ENCODE measurements at regions not wholly inside any gene's neighbourhood (a gene's known extent, or its start where the extent isn't known, plus 50 kb on each side); places are given as distances from the start of the nearest gene placed in this dataset.
"Not testable (repeated sequence)": the region's sequence is repeated elsewhere in the genome, so short reads cannot be mapped to it uniquely, and the experiment has no call there.

DNA sequence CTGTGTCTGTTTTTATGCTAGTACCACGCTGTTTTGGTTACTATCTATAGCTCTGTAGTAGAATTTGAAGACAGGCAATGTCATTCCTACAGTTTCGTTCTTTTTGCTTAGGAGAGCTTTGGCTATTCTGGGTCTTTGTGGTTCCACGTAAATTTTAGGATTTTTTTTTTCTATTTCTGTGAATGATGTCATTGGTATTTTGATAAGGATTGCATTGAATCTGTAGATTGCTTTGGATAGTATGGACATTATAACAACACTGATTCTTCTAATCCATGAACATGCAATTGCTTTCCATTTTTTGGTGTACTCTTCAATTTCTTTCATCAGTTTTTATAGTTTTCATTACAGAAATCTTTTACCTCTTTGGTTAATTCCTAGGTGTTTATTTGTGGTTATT lies 345.2 kb downstream of the TMEM121 start:
- DNase-seq (ENCODE audit: low read depth in 2 of 2): no peak

DNA sequence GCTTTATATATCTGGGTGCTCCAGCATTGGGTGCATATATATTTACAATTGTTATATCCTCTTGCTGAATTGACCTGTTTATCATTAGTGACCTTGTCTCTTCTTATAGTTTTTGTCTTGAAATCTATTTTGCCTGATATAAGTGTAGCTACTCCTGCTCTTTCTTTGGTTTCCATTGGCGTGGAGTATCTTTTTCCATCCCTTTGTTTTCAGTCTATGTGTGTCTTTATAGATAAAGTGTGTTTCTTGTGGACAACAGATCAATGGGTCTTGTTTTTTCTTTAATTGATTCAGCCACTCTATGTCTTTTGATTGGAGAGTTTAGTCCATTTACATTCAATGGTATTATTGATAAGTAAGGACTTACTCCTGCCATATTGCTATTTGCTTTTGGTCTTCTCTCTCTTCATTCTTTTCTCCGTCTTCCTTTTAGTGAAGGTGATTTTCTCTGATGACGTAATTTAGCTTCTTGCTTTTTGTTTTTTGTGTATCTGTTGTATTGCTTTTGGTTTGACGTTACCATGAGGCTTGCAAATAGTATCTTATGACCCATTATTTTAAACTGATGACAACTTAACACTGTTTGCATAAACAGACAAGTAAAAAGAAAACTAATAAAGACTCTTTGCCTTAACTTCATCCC lies 347.6 kb downstream of the TMEM121 start:
- no peak for DNase-seq (ENCODE audit: low read depth in 2 of 2)

DNA sequence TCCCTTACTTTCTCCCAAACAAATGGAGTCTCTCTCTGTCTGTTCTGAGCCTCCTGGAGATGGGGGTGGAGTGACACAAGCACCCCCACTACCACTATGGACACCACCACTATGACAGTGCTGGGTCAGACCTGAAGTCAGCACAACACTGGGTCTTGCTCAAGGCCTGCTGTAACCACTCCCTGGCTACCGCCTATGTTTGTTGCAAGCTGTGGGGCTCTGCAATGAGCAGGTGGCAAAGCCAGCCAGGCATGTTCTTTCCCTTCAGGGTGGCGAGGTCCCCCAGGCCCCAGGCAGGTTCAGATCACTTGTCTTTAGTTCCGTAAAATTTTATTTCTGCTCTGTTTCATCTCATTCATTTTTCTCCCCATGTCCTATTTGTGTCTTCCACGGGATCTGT lies 349.8 kb downstream of the TMEM121 start:
- DNase-seq (ENCODE audit: low read depth in 2 of 2): no peak

DNA sequence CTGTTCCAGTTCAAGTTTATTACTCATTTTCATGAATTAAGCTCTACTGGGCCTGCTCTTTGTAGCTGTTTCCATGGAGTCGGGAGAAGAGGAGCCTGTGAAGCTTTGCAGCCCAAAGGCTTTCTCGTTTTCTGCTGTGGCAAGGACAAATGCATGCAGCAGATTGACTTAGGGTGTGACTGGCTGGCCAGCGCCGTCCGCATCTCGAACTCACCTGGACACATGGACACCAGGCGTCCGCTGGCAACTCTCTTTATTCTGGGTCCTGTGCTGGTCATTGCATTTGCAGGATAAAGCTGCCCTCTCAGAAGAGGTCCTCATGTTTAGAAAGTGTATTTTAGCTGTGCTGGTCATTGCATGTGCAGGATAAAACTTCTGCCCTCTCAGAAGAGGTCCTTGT lies 350.4 kb downstream of the TMEM121 start:
- no peak for DNase-seq (ENCODE audit: low read depth in 2 of 2)

DNA sequence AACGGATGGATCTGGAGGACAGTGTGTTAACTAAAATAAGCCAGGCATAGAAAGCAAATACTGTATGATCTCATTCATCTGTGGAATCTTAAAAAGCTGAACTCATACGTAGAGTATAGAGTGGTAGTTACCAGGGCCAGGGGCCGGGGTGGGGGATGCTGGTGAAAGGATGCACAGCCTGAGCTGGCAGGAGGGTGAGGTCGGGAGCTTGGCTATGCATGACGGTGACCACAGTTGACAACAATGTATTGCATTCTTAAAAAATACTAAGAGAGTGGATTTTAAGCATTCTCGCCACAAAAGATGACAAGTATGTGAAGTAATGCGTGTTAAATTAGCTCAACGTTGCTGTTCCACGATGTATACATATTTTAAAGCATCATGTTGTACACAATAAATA lies 351.3 kb downstream of the TMEM121 start:
- no peak for DNase-seq (ENCODE audit: low read depth in 2 of 2)

DNA sequence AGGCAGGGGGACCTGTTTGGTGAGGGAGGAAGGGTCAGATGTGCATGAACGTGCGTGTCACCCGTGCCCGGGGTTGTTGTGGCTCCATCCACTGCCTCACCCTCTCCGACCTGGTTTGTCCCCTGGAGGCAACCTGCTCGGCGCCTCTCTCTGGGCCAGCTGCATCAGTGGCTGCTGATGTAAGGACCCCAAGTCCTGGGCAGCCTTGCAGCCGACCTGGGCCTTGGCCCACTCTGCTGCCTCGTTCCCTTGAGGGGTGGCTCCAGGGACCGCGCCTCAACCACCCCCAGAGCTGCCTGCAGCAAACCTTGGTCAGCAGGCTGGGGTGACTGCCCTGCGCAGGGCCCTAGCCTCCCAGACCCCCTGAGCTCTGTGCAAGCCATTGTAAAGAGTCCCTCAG lies 351.7 kb downstream of the TMEM121 start:
- DNase-seq (ENCODE audit: low read depth in 2 of 2): no peak

DNA sequence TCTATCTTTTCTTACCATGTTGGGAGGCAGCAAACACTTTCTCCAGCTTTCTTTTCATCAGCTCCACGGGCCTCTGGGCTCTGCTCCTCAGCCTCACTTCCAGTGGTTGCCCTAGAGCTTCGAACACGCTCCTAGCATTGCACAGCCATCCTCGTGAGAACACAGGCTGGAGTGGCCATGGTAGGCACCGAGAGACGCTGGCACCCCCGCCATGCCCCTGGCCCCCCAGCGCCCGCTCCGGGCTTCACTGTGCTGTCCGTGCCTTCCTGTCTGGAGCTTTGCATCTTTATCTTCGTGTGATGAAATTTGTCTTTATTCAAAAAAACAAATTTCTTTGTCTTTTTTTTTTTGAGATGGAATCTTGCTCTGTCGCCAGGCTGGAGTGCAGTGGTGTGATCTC lies 352.2 kb downstream of the TMEM121 start:
- DNase-seq (ENCODE audit: low read depth in 2 of 2): no peak

DNA sequence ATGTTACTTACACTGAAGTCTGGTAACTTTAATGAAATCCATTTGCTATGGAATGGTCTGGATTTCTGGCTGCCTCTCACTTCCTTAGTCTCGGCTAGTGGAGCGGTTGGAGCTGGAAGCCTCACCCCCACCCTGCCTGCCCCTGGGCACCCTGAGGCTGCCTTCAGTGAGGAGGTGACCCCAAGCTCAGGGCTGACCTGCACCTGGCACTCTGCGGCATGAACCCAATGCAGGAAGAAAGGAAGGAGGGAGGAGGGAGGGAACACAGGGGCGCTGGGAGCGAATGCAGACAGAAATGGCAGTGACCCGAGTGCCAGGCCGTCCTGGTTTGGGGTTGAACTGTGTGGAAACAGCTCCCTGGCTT lies 353.1 kb downstream of the TMEM121 start:
- DNase-seq (ENCODE audit: low read depth in 2 of 2): no peak

DNA sequence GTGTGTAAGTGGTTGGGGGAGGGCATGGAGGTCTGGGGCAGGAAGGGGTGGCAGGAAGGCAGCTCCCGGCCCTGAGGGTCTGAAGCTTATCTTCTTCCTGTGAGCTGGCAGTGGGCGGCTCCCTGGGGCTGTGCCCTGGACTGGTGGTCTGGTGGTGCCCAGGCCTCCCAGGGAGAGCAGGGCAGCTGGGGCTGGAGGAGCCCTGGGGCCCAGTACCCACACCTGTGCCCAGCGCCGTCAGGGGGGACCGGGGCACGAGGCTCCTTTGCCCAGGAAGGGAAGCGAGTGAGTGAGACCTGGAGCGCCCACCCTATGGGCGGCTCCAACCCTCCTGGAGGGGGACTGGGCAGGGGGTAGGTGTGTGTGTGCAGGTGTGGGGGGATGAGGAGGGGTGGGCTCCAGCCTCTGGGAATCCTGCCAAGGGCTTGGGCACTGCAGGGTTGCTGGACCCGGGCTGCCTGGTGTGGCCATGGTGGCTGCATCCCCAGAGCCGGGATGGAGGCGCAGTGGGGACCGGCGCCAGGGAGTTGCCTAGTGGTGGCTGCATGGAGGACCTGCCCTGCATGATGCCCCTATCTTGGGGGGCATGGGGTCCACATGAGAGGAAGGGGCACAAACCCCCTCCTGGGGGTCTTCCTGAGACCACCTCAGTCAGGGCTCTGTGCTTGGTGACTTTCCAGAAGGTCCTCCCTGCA lies 353.6 kb downstream of the TMEM121 start:
- no peak for DNase-seq (ENCODE audit: low read depth in 2 of 2)

DNA sequence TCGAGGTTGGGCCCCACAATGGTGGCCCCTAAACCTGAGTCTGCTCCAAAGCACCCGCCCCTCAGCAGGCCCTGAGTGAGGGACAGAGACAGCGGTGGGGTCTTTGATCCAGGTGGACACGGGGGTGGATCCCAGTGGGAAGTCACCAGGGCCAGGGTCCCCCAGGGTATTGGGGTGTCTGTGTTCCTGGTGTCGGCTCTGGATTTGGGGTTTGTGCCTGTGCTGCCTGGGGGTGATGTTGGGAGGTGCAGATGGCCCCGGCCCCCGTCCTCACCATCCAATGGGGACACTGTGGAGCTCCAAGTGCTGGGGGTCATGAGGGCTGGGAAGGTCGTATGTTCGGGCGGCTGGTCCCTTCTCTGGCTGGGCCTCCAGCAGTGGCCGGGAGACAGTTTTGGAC lies 354.2 kb downstream of the TMEM121 start:
- DNase-seq (ENCODE audit: low read depth in 2 of 2): no peak

DNA sequence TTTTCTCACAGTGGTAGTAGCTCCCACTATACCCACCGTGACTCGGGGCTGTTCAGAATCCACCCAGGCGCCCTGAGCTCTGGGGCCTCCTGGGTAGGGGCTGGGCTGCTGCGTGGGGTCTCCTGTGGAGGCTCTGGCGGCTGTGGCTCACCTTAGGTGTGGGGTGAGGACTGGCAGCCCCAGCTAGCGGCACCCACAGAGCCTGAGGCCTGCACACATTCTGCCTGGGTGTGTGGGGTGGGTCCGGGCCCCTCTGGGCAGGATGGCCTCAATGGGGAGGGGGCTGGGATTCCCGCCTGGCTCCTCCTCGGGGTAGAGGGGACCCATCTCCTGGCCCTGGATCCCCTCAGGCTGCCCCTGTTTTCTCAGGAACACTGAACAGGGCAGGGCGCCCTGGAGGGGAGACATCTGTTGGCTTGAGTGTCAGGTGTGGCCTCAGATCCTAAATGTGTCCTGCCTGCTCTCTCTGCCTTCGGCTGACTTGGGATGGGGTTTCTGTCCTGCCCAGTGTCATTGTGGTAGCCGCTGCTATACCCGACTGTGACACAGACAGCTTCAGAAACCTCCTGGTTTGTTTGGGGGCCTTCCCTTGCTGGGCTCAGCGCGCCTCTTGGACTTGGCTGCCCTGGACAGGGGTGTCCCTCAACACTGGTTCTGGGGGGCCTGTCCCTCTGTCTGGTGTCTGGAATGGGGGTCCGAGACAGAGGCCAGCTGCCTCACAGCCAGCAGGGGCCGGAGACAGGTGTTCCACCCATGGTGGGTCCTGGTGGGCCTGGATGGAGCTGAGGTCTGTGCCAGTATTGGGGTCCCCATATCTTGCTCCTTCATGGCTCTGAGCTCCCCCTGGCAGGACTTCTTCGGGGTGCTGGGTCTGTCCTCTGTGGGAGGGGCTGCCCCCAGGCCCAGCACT lies 354.9 kb downstream of the TMEM121 start:
- no peak for DNase-seq (ENCODE audit: low read depth in 2 of 2)

DNA sequence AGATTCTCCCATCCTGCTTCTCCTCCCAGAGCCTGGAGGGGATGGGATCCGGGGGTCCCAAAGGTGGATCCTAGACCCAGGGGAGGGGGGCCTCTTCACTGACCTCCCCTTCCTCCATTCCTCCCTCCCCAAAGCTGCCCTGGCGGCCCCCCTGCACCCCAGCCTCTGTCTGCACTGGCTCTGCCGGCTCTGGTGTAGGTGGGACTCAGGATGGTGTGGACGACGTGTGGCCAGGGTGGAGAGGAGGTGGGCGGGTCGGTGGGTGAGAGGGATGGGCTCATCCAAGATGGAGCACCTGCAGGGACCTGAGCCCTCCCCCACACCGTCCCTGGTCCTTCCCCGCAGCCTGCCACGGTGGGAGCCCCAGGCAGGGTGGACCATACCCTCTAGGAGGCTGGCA lies 355.6 kb downstream of the TMEM121 start:
- not testable (repeated sequence) for DNase-seq (ENCODE audit: low read depth in 2 of 2)

DNA sequence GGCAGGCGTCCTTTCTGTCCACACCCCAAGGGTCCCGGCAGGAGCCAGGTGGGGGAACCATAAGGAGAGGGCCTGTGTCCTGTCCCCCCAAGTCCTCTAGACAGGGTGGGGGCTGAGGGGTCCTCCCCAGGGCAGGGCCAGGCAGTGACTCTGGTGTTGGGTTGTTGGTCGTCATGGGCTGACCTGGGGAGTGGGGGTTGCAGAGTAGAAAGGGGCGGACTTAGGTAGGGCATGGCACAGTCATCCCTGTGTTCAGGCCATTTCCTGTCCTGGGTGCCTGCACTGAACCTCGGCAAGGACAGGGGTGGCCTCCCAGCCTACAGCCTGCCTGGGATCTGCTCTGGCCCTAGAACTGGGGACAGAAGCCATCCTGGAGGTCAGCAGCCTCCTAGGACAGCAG lies 356.2 kb downstream of the TMEM121 start:
- no peak for DNase-seq (ENCODE audit: low read depth in 2 of 2)

DNA sequence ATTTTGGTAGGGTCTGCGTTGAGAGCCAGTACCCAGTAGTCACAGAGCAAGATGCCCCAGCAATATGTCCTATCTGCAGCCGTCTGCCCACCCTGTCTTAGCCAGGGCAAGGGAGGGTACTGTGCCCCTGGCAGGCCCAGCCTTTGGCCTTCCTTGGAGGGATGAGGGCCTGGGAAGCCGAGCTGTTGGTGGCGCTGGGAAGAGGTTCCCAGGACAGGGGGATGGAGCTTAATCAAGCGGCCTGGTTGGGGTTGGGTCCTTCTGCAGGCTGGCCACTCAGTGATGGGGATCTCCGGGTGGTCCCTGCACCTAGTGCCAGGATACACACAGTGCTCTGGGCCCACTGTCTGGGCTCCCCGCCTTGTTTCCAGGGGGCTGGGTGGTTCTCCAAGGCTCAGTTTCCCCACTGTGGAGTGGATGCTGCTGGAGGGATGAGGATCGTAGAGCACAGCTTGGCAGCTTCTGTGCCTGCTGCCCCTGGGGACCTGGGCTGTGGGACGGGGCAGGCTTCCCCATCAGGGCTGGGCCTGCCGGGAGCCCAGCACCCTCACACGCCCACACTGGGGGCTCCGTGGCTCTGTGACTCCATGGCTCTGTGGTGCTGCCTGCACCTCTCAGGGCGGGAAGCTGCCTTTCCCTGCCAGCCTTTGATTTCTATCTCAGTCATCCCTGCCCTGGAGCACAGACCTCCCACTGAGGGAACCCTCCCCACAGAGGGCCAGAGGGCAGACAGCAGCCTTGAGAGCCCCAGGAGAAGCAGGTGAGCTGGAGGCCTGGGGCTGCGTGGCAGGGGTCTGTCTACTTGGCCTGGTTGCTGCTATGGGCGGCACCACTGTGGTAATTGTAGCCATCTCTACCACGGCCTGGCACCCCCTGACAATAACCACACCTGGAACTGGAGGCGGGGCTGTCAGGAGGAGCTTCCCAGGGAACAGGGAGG lies 357.0 kb downstream of the TMEM121 start:
- DNase-seq (ENCODE audit: low read depth in 2 of 2): no peak

DNA sequence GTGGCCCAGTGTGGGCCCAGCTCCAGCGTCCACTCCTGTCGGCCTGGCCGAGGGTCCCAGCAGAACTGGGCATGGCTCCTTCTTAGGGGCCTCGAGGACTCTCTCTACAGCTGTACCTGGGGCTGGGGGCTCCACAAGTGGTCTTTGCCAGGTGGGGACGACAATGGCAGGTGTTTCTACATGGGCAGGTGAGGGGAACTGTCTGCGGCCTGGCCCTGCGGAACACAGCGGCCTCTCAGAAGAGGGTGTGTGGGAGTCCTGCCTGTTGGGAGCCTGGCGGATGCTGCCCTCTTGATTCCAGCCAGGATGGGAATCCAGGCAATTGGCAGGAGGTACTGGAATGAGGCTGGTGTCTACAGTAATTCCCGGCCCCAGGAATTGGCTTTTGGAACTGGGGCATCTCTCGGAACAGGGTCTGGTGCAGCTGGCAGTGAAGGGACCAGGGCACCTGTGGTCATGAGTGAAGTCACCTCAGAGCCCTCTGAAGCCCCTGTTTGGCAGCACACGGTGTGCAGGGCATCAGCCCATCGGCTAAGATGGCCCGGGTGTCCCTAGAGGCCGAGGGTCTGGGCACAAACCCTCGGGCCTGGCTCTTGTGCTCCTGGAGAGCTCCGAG lies 357.9 kb downstream of the TMEM121 start:
- DNase-seq (ENCODE audit: low read depth in 2 of 2): not testable (repeated sequence)

DNA sequence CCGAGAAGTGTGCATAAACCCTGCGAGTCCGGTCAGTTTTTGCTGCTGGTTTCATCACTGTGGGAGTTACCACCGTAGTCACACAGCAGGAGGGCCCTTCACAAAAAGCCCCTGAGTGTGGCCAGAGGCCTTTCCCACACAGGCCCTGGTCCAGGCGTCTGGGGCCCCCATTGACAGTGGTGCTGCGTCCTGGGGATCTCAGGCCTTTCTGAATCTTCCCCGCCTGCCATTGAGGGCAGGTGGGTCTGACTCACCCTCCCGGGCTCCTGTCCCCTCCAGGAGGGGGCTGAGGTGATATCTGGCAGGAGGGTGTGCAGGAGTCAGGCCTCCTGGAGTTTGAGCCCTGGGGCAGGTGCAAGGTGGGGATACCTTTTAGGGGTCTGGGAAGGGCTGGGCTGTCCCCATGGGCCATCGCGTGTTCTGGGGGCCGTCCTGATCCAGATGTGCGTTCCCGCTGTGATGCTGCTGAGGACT lies 358.5 kb downstream of the TMEM121 start:
- DNase-seq (ENCODE audit: low read depth in 2 of 2): no peak

DNA sequence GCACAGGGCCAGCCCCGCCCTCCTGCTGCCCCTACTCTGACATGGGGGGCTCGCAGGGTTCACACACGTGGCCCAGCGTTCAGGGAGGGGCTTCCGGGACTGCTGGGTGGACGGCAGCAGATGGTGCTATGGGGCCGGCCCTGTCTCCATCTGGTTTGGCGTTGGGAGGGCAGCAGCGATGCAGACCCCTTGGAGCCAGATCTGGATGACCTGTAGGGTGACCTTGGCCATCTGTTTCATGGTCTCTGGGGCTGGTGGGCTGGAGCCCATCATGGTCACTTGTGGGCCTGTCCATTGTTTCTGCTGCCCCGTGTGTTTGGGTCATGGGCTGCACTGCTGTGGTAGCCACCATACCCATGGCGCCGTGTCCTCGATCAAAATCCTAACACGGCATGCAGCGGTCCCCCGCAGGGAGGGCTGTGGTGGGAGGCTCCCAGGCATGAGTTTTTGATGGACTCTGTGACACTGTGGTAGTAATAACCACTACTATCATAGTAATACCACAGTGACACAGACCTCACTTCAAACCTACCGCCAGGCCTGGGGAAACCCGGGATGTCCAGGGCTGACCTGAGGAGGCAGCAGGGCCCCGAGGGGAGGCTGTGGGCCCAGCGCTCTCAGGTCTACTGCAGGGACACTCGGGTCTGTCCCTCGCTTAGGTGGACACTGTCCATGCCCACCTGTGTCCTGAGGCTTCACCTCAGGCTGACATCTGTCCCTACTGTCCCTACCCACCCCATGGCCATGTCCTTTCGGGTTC lies 359.4 kb downstream of the TMEM121 start:
- DNase-seq (ENCODE audit: low read depth in 2 of 2): no peak

DNA sequence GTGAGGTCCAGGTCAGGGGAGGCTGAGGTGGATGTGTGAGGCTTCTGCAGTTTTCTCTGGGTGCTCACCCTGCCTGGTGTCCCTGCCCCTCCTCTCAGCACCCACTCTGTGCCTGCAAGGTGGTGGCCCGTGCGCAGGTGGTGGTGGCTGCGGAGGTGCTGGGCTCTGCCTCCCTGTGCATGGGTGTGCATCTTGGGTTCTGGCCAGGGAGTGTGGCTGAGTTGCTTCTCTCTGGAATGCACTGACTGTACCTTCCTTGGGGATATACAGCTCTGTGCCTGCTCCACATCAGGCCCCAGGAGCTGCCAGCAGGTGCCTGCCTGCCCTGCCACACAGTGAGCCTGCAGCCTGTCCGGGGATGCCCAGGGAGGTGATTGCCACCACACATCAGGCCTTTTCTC lies 360.4 kb downstream of the TMEM121 start:
- not testable (repeated sequence) for DNase-seq (ENCODE audit: low read depth in 2 of 2)

DNA sequence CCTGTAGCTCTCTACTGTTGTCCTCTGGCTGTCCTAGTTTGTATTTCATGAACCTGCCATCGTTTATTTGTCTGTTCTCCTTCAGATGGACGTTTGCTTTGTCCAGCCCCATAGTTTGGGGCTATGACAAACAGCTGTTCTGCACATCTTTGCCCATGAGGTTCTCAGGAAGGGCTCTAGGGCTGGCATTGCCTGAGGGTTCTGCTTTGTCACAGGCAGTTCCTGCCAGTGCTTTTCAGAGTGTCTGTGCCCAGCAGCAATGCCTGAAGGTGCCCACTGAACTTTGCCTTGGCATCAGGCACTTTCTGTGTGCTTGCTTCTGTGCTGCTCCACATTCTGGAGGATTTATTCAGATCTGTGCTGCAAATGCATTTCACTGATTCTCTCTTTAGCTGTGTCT lies 361.3 kb downstream of the TMEM121 start:
- no peak for DNase-seq (ENCODE audit: low read depth in 2 of 2)

DNA sequence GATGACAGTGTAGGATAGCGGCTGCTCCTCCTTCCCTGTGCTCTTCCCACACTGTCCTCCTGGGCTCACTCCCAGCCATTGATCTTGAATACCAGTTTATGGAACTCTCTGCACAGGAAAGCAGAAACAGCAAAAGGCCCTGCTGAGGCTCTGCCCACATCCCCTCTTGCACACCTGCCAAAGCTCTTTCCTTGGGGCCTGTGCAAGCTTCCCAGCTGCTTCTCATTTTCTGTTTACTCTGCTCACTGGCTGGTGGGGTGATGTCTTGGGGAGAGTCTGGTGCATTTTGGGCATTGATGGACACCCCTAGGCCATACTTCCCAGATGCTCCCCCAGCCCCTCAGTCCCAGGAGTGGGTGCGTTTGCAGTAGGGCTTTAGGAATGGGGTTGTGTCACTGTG lies 361.8 kb downstream of the TMEM121 start:
- DNase-seq (ENCODE audit: low read depth in 2 of 2): no peak

Data from stimulated activated CD8-positive, alpha-beta memory T cell treated with anti-CD3 and anti-CD28 coated beads, Interleukin-7, amount 100 ng/mL, for 4 hours (primary cell).